HG02870 (cell line): ENCODE measurements at regions not wholly inside any gene's neighbourhood (a gene's known extent, or its start where the extent isn't known, plus 50 kb on each side); places are given as distances from the start of the nearest gene placed in this dataset.

Experiments used
- ATAC-seq: cut with Tn5 transposase; IDR thresholded peaks from one replicate; pipeline ENCODE4 v1.9.1; 2021; ENCODE audit warnings: mild to moderate bottlenecking, moderate library complexity; ENCODE audit not compliant: unreplicated experiment

- ATAC-seq: no peak
Observed at GRCh38 chr3:102102394-102102793, 253.1 kb downstream of the NFKBIZ start.

GRCh38 chr3:102104033-102104432, 254.7 kb downstream of the NFKBIZ start:
- ATAC-seq: no peak

GRCh38 chr3:102105193-102105592, 255.9 kb downstream of the NFKBIZ start:
- no peak for ATAC-seq

- no peak for ATAC-seq
Observed at GRCh38 chr3:102106416-102107097, 257.2 kb downstream of the NFKBIZ start.

- ATAC-seq: no peak
Observed at GRCh38 chr3:102112704-102113230, 263.5 kb downstream of the NFKBIZ start.

GRCh38 chr3:102113421-102114041, 264.2 kb downstream of the NFKBIZ start:
- no peak for ATAC-seq

GRCh38 chr3:102114264-102114979, 265.1 kb downstream of the NFKBIZ start:
- ATAC-seq: no peak

GRCh38 chr3:102122527-102122926, 273.2 kb downstream of the NFKBIZ start:
- ATAC-seq: no peak

- no peak for ATAC-seq
Observed at GRCh38 chr3:102123590-102124190, 274.4 kb downstream of the NFKBIZ start.

- no peak for ATAC-seq
Observed at GRCh38 chr3:102124282-102124681, 275.0 kb downstream of the NFKBIZ start.

- ATAC-seq: no peak
Observed at GRCh38 chr3:102124704-102125103, 275.4 kb downstream of the NFKBIZ start.

- ATAC-seq: no peak
Observed at GRCh38 chr3:102125197-102125993, 276.1 kb downstream of the NFKBIZ start.

GRCh38 chr3:102125994-102126368, 276.7 kb downstream of the NFKBIZ start:
- ATAC-seq: no peak

- ATAC-seq: no peak
Observed at GRCh38 chr3:102129760-102130608, 280.7 kb downstream of the NFKBIZ start.

GRCh38 chr3:102132370-102132769, 283.1 kb downstream of the NFKBIZ start:
- ATAC-seq: no peak

GRCh38 chr3:102133376-102133775, 284.1 kb downstream of the NFKBIZ start:
- ATAC-seq: no peak

GRCh38 chr3:102135316-102135715, 286.0 kb downstream of the NFKBIZ start:
- ATAC-seq: no peak

- ATAC-seq: no peak
Observed at GRCh38 chr3:102136183-102136582, 286.9 kb downstream of the NFKBIZ start.

GRCh38 chr3:102140116-102140515, 290.8 kb downstream of the NFKBIZ start:
- ATAC-seq: no peak
